ENCODE measurements at regions not wholly inside any gene's neighbourhood (a gene's known extent, or its start where the extent isn't known, plus 50 kb on each side); places are given as distances from the start of the nearest gene placed in this dataset.

- DNase-seq (ENCODE audit: low read depth): no peak
- H3K4me3 ChIP-seq (ENCODE audit: low read depth, low read length): peak overlapping the region; percentile 20
Observed at GRCh38 chr9:89234205-89235067, 55.8 kb upstream of the SHC3 start.

- H3K4me3 ChIP-seq (ENCODE audit: low read depth, low read length): no peak overlapping the region
- no peak for DNase-seq (ENCODE audit: low read depth)
Observed at GRCh38 chr9:89236955-89237573, 58.4 kb upstream of the SHC3 start.

GRCh38 chr9:89238424-89238823 is 59.8 kb upstream of the SHC3 start:
- H3K4me3 ChIP-seq (ENCODE audit: low read depth, low read length): no peak overlapping the region
- no peak for DNase-seq (ENCODE audit: low read depth)

- H3K4me3 ChIP-seq (ENCODE audit: low read depth, low read length): no peak overlapping the region
- DNase-seq (ENCODE audit: low read depth): no peak
Observed at GRCh38 chr9:89243296-89244061, 64.9 kb upstream of the SHC3 start.

GRCh38 chr9:89246840-89247239 is 64.2 kb upstream of the CKS2 start:
- DNase-seq (ENCODE audit: low read depth): no peak
- no peak overlapping the region for H3K4me3 ChIP-seq (ENCODE audit: low read depth, low read length)

- H3K4me3 ChIP-seq (ENCODE audit: low read depth, low read length): no peak overlapping the region
- DNase-seq (ENCODE audit: low read depth): no peak
Observed at GRCh38 chr9:89247431-89248353, 63.3 kb upstream of the CKS2 start.

- H3K4me3 ChIP-seq (ENCODE audit: low read depth, low read length): no peak overlapping the region
- no peak for DNase-seq (ENCODE audit: low read depth)
Observed at GRCh38 chr9:89249001-89249400, 62.0 kb upstream of the CKS2 start.

GRCh38 chr9:89252651-89253267 is 58.2 kb upstream of the CKS2 start:
- no peak overlapping the region for H3K4me3 ChIP-seq (ENCODE audit: low read depth, low read length)
- DNase-seq (ENCODE audit: low read depth): no peak

GRCh38 chr9:89254058-89254772 is 56.8 kb upstream of the CKS2 start:
- DNase-seq (ENCODE audit: low read depth): no peak
- no peak overlapping the region for H3K4me3 ChIP-seq (ENCODE audit: low read depth, low read length)

GRCh38 chr9:89254773-89255125 is 56.2 kb upstream of the CKS2 start:
- H3K4me3 ChIP-seq (ENCODE audit: low read depth, low read length): no peak overlapping the region
- DNase-seq (ENCODE audit: low read depth): no peak

- no peak for DNase-seq (ENCODE audit: low read depth)
- H3K4me3 ChIP-seq (ENCODE audit: low read depth, low read length): no peak overlapping the region
Observed at GRCh38 chr9:89256225-89256624, 54.8 kb upstream of the CKS2 start.

- H3K4me3 ChIP-seq (ENCODE audit: low read depth, low read length): no peak overlapping the region
- DNase-seq (ENCODE audit: low read depth): no peak
Observed at GRCh38 chr9:89256642-89257041, 54.4 kb upstream of the CKS2 start.

- H3K4me3 ChIP-seq (ENCODE audit: low read depth, low read length): no peak overlapping the region
- no peak for DNase-seq (ENCODE audit: low read depth)
Observed at GRCh38 chr9:89260525-89260924, 50.5 kb upstream of the CKS2 start.
